ENCODE measurements at regions not wholly inside any gene's neighbourhood (a gene's known extent, or its start where the extent isn't known, plus 50 kb on each side); places are given as distances from the start of the nearest gene placed in this dataset.

- TF ChIP-seq CTCF (IDR thresholded peaks at IDR 0.05): no peak
- no peak for TF ChIP-seq RXRA (IDR thresholded peaks at IDR 0.05; ENCODE audit: borderline replicate concordance, low read depth)
Measured at GRCh38 chr11:95360377-95361075, 129.5 kb upstream of the SESN3 start.
